OCI-M1 (cell line): ENCODE measurements at regions not wholly inside any gene's neighbourhood (a gene's known extent, or its start where the extent isn't known, plus 50 kb on each side); places are given as distances from the start of the nearest gene placed in this dataset.
"Not testable (repeated sequence)": the region's sequence is repeated elsewhere in the genome, so short reads cannot be mapped to it uniquely, and the experiment has no call there.

Experiments used
- DNase-seq: peaks from one replicate; lab custom pipeline; 2025; lab: John Stamatoyannopoulos, UW

DNA sequence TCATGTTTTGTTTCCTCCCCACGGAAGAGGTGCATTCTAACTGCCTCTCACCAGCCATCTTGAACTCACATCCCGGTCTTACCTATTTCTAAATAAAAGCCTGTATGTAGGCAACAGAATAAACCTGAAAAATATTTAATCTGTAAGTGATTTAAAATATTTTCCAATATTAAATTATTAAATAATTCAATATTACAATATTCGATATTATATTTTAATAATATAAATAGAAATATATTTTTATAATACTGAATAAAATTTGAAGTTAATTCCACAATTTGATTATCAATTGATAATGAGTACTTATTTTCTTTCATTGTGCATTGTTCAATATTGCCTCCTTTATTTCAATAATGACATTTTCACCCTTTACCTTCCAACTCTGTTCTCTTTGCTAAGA lies 404.4 kb downstream of the CYLC2 start:
- no peak for DNase-seq

DNA sequence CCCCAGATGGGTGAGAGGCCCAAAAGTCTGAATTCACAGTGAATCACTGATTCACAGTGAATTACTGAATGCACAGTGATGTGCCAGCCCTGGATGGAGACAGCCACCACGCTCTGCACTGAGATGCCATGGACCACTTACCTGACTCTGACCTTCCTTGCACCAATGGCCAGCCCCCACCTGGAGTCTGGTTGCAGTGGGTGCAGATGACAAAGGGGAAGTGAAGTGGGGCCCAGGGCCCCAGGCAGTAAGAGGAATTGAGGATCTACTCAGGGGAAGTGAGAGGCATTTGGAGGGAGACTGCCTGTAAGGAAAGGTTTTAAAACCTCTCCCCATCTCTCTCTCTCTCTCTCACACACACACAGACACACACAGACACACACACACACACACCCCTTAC lies 412.1 kb downstream of the CYLC2 start:
- peak; percentile 8 for DNase-seq

DNA sequence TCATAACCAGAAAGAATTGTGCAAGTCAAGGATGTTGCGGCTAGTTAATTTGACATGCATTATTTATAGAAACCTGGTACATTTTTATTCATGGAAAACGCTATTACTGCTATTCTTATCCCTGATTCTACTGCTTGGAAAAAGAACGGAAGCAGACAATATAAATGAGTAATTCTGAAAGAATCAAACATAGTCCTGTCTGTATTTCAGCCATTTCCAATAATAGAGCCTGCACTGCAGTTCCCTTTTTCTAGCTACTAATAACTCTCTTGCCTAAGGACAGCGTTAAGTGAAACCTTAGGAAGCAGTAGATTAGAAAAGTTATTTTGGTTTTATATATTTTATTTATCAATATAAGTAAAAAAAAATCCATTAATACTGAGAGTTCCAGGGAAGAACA lies 414.9 kb downstream of the CYLC2 start:
- DNase-seq: no peak

DNA sequence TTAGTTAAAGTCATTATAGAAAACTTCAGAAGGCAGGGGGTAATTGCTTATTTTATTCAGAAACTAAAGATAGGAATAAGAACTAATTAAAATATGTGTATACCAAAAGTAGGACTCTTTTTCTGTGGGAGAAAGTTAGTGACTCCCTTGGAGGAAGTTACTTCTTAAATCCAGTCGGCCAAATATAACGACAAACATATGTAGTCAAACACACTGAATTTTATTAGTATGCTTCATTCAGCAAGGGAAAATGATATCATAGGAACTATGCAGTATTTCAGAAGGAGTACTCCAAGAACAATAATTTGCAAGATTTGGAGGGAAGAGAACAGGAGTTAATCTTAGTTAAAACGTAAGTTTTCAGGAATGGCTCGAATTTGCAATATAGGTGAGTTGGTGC lies 432.6 kb downstream of the CYLC2 start:
- DNase-seq: no peak

DNA sequence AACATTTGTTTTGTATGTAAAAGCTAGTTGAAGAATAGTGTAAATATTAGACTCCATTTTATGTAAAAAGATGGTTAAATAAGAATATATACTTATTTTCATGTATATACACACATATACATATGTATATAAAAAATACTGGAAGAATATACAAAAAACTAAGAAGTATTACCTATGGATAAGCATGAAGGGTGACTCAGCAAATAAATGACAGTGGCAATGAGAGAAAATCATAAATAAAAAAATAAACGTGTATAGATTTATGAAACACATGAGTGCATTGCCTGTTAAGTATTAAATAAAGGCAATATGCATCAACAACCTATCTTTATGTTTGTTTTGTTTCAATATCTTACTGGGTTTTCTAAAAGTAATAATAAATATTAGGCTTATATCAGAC lies 435.3 kb downstream of the CYLC2 start:
- DNase-seq: no peak

DNA sequence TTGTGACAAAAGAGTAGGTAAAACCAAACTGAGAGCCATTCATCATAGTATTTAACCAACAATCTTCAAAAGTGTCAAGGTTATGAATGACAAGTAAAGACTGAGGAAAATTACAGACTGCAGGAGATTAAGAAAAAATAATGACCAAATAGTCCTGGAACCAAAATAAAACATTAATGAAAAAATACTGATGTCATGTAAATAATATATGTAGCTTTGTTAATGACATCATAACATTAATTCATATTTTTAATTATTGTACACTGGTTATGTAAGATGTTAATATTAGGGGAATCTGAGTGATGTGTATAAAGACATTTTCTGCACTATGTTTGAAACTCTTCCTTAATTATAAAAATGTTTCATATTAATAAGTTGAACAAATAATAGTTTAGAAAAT lies 436.7 kb downstream of the CYLC2 start:
- DNase-seq: no peak

DNA sequence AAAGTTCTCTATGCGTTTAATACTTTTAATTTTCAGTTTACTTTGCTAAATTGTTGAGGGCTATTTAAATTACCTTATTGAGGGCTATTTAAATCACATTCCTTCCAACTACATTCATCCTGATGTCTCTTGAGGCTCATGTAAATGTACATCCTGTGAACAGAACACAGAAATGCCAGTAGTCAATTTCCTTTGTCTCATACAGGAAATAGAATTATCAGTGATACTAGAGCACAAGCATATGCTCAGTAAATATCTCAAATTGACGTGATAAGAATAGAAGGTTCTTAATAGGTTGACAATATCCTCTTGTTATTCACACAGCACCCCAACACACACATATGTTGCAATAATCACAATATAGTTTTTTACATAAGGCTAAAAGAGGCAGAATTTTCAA lies 449.0 kb downstream of the CYLC2 start:
- DNase-seq: no peak

DNA sequence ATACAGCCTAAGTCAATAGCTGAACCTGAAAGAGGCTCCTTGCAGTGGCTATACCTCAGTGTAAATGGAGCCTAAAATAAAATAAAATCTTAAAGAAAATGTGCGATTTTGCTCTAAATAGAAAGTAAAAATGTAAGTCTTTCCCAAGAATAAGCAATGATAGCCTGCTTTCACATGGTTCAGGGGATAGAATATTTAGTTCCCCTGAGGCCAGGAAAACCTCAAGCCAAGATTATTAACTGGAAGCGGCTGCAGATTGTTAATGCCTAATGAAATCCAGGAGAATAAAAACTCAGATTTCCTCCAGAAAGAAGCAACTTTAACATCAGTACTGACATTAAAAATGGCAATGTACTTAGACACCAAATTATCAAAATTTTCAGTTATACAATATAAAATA lies 463.7 kb downstream of the CYLC2 start:
- DNase-seq: no peak

DNA sequence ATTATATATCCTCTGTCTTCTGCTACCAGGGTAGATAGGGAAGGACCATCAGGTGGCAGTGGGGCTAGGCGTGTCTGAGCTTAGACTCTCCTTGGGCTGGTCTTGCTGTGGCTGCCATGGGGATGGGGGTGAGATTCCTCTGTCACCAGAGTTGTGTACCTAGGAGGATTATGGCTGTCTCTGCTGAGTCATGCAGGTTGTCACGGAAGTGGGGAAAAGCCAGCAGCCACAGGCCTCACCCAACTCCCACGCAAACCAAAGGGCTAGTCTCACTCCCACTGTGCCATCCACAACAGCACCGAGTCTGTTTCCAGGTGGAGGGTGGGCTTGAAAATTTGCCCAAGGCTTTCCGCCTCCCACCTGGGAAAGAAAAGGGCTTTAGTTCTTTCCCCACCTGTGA lies 476.1 kb downstream of the CYLC2 start:
- peak; percentile 12 for DNase-seq

DNA sequence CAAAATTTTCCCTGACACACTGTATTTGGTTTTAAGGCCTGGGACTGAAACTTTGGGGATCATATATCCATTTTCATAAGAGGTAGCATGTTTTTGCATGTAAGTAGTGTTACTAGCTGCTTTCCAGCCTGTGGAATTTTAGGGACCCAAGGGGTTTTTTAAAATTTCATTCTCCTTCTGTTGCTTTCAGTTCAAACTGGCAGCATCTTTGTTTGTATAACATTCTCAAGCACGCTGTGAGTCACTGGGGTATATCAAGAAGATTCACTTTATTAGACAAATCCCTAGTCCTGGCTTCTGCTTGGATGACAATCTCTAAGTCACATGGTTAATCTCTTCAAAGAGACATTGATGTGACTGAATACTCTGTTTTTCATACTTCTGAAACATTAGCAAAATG lies 479.0 kb downstream of the CYLC2 start:
- no peak for DNase-seq

DNA sequence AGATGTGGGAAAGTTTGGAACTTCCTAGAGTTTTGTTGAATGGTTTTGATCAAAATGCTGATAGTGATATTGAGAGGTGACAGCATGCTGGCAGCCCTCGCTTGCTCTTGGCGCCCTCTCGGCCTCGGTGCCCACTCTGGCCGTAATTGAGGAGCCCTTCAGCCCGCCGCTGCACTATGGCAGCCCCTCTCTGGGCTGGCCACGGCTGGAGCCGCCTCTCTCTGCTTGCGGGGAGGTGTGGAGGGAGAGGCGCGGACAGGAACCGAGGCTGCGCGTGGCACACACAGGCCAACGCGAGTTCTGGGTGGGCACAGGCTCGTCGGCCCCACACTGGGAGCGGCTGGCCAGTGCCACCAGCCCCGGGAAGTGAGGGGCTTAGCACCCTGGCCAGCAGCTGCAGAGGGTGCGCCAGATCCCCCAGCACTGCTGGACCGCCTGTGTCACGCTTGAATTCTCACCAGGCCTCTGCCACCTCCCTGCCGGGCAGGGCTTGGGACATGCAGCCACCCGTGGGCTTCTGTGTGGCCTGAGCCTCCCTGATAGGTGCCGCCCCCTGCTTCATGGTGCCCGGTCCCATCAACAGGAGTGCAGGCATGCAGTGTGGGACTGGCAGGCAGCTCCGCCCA lies 488.5 kb downstream of the CYLC2 start:
- DNase-seq: no peak

DNA sequence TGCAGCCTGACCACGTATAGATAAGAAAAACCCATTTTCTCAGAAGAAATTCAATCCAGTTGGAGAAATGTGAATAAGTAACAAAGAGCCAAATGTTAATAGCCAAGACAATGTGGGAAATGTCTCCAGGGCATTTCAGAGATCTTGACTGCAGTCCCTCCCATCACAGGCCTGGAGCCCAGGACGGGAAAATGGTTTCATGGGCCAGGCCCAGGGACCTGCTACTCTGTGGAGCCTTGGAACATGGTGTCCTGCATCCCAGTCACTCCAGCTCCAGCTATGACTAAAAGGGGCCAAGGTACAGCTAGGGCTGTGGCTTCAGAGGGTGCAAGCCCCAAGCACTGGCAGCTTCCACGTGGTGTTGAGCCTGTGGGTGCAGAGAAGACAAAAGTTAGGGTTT lies 490.0 kb downstream of the CYLC2 start:
- DNase-seq: no peak

DNA sequence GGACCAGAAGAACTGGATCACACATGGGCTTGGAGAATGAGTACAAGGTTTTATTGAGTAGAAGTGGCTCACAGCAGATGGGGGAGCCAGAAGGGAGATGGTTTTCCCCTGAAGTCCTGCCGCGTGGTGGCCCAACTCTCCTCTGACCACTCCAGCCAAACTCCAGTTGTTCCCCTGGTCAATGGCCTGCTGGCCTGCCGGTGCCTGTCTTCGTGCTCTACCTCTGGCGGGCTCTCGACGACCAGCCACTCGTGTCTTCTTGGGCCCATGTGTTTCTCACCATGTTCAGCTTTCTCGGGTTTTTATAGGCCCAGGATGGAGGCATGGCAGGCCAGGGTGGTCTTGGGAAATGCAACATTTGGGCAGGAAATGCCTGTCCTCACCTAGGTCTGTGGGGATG lies 519.6 kb downstream of the CYLC2 start:
- DNase-seq: no peak

DNA sequence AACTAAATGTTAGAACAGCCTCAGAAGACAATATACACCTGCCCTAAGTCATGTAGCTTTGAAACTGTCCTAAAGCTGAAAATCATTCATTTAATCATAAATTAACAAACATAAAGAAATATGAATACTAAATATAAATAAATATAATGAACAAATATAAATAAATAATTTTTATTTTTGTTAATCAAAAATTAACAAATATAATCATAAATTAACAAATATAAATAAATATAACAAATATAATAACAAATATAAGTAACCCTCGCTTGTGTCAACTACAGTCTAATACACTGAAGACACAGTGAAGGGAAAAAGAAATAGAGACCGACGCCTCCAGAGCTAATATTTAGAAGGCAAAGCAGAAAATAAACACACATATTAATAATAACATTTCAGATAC lies 527.3 kb downstream of the CYLC2 start:
- no peak for DNase-seq

DNA sequence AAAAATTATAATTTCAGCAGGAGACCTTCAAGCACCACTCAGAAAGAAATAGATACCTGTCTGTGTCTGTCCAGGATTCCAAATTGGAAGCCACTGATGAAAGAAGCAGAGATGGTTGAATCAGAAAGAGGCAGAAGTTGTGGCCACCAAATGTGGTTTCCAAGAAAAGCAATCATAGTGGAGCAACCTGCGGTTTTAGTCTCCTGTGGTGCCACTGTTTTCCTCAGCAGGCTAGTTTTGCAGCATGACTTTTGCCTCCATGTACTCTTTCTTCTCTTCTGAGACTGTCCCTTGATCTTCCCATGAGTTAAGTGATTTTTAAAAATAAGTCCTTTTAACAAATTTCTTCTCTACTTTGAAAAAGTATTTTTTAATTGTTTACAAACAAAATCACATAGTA lies 535.8 kb downstream of the CYLC2 start:
- peak; percentile 93 for DNase-seq

DNA sequence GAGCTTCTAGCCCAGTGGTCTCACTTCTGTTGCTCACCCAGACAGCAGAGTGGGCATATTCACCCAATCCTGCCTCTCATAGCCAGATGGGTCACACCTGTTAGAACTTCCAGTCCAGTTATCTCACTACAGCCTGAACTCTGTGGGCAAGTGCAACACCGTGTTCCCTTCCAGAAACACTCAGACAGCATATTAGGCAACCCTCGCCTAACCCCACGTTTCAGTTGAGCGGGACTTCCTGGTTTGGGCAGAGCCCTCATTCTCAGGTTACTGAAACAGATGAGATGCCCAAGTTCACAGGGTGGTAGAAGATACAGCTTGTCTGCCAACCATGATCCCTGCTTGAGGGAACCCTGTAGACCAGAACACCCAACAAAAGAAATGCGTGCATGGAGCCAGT lies 538.2 kb downstream of the CYLC2 start:
- DNase-seq: no peak

DNA sequence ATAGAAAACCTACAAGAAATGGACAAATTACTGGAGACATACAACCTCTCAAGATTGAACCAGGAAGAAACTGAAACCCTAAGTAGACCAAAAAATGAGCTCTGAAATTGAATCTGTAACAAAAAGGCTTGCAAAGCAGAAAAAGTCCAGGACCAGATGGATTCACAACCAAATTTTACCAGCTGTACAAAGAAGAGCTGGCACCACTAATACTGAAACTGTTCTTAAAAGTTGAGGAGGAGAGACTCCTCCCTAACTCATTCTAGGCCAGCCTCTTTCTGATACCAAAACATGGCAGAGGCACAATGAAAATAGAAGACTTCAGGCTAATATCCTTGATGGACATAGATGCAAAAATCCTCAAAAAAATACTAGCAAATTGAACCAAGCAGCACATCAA lies 542.3 kb downstream of the CYLC2 start:
- no peak for DNase-seq

DNA sequence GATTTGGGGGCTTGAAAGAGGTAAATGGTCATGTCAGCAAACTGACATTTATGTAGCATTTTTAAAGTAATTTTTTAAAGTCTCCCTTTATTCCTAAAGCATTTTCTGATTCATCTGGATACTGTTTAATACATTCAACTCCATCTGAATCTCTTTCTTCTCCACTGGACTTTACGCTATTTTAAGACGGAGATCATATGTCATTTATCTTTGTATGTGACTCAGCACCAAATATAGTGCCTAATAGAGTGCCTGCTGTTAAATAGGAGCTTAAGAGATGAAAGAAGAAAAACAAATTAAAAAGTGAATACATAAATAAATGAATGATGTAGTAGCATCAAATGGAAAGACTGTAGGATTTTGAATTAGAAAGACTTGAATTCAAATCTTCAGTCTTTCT lies 548.8 kb upstream of the SMC2 start:
- no peak for DNase-seq

DNA sequence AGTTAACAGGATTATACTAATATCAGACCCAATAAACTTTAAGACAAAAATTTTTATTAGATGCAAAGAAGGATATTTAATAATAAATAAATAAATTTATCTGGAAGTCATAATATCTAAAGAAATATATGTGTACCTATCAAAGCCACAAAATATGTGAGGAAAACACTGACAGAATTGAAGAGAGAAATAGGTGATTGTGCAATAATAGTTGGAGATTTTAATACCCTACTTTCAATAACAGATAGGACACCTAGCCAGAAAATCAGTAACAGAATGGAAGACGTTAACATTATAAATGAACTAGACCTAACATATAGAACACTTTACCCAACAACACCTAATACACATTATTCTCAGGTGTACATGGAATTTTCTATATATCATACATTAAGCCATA lies 541.4 kb upstream of the SMC2 start:
- no peak for DNase-seq

DNA sequence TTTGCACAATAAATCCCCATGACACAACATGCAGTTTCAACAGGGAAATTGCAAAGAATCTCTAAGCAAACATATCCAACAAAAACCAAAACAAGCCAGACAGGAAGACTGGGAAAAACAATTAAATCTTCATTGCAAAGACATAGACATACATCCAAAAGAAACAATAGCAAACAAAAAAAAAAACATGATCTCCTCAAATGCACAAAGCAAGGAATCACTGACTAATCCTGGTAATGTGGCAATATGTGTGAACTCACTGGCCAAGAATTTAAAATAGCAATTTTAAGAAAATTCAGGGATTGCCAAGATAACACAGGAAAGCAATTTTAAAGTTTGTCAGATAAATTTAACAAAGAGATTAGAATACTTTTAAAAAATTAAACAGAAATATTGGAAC lies 520.1 kb upstream of the SMC2 start:
- no peak for DNase-seq

DNA sequence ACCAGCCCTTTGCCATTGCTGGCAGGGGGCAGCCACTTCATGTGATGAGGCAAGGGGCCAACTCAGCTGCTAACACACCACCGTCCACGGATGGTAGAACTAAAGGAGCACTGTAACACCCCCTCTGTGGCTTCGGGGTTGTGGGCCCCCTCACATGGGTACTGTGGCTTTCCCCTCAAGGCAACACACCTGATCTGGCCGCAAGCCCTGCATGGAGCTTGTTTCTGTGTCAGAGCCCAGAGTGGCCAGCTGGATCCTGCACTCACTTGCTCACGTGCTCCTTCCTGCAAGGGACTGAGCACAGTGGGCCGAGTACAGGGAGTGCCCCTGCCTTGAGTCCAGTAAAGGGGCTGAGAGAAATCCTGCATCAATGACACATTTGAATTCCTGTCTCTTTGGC lies 507.4 kb upstream of the SMC2 start:
- no peak for DNase-seq

DNA sequence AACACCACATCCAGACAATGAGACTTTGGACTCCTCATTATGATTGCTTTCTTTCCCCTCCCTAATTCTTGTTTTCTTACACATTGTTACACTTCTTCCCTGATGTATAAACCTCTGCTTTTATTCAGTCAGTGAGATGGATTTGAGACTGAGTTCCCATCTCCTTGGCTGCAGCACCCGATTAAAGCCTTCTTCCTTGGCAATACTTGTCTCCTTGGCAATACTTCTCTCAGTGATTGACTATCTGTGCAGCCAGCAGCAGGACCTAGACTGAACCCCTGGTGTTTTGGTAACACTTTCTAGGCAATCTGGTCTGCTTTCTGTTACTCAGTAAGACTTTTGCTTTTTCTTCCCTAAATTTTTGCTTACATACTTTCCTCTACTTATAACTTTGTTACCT lies 492.8 kb upstream of the SMC2 start:
- no peak for DNase-seq

DNA sequence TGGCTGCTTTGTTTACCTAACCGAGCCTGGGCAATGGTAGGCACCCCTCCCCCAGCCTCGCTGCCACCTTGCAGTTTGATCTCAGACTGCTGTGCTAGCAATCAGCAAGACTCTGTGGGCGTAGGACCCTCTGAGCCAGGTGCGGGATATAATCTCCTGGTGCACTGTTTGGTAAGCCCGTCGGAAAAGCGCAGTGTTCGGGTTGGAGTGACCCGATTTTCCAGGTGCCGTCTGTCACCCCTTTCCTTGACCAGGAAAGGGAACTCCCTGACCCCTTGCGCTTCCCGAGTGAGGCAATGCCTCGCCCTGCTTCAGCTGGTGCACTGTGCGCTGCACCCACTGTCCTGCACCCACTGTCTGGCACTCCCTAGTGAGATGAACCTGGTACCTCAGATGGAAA lies 482.2 kb upstream of the SMC2 start:
- not testable (repeated sequence) for DNase-seq

DNA sequence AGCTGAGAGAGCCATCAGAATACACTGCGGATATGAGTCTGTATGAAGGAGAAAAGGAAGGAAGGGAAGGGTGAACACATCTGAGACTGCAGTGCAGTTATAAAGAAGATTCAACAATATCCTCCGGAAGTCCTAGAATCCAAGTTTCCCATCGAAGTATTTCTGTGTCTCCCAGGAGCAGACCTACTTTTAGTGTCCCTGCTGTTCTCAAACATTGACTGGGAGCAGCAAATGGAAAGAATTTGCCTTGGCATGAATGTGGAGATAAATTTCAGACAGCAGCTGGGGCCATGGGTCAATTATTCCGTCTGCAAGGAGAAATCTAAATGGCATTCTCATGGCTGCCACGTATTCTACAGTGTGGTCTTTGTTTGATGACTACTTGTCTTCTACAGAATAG lies 478.1 kb upstream of the SMC2 start:
- no peak for DNase-seq

DNA sequence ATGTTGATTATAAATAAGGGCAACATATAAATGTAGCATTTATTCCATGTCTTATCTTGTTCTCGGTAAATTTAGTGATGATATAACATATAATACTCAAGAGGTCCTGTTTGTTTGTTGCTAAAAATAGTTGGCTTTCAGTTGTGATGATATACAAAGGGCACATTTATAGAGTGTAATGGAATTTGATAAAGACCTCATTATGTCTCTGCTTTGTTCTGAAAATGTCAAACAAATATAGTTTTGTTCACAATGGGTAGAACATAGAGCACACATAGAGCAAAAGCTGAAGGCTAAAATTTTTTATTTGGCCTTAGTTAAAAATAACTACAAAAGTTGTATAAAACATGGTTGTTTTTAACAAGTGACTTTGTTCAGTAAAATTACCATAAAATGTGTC lies 477.1 kb upstream of the SMC2 start:
- DNase-seq: no peak
